Stimulated activated CD4-positive, alpha-beta T cell treated with anti-CD3 and anti-CD28 coated beads, TNF-alpha, amount 100 ng/mL, for 4 hours (primary cell): ENCODE measurements at regions not wholly inside any gene's neighbourhood (a gene's known extent, or its start where the extent isn't known, plus 50 kb on each side); places are given as distances from the start of the nearest gene placed in this dataset.

Experiments used
- DNase-seq, 3 experiments: peaks; one replicate each; pipeline ENCODE4 v3.0.0-alpha.2; 2020; ENCODE audit warnings: low read depth in 3 of 3

- no peak for DNase-seq
Measured at GRCh38 chr6:18961566-18961965, 574.4 kb downstream of the RNF144B start.

- DNase-seq, result no peak
Measured at GRCh38 chr6:18962361-18962905, 575.3 kb downstream of the RNF144B start.

GRCh38 chr6:18963439-18963838, 576.3 kb downstream of the RNF144B start:
- no peak for DNase-seq

GRCh38 chr6:18973251-18973650, 586.1 kb downstream of the RNF144B start:
- no peak for DNase-seq

GRCh38 chr6:18976091-18976490, 588.9 kb downstream of the RNF144B start:
- DNase-seq, result no peak

- no peak for DNase-seq
Measured at GRCh38 chr6:18976966-18977365, 589.8 kb downstream of the RNF144B start.

GRCh38 chr6:18978337-18979128, 591.4 kb downstream of the RNF144B start:
- DNase-seq, result no peak

- no peak for DNase-seq
Measured at GRCh38 chr6:18985061-18985460, 597.9 kb downstream of the RNF144B start.

- DNase-seq, result no peak
Measured at GRCh38 chr6:18985996-18986395, 598.8 kb downstream of the RNF144B start.

- no peak for DNase-seq
Measured at GRCh38 chr6:18988636-18989035, 601.5 kb downstream of the RNF144B start.

- DNase-seq, result no peak
Measured at GRCh38 chr6:18990059-18990978, 603.2 kb downstream of the RNF144B start.

GRCh38 chr6:18997375-18997826, 610.3 kb downstream of the RNF144B start:
- no peak for DNase-seq

- no peak for DNase-seq
Measured at GRCh38 chr6:19002976-19003560, 615.9 kb downstream of the RNF144B start.

GRCh38 chr6:19004176-19004575, 617.0 kb downstream of the RNF144B start:
- DNase-seq, result no peak

- DNase-seq, result no peak
Measured at GRCh38 chr6:19009769-19010168, 622.6 kb downstream of the RNF144B start.

- no peak for DNase-seq
Measured at GRCh38 chr6:19013026-19013705, 626.0 kb downstream of the RNF144B start.

- no peak for DNase-seq
Measured at GRCh38 chr6:19024737-19025136, 637.6 kb downstream of the RNF144B start.

- DNase-seq, result no peak
Measured at GRCh38 chr6:19028201-19028600, 641.1 kb downstream of the RNF144B start.

GRCh38 chr6:19032591-19033295, 645.6 kb downstream of the RNF144B start:
- no peak for DNase-seq

- DNase-seq, result no peak
Measured at GRCh38 chr6:19033683-19034082, 646.5 kb downstream of the RNF144B start.

GRCh38 chr6:19034986-19035385, 647.8 kb downstream of the RNF144B start:
- DNase-seq, result no peak
